Fibroblast of gingiva (primary cell): ENCODE measurements at regions not wholly inside any gene's neighbourhood (a gene's known extent, or its start where the extent isn't known, plus 50 kb on each side); places are given as distances from the start of the nearest gene placed in this dataset.
"Not testable (repeated sequence)": the region's sequence is repeated elsewhere in the genome, so short reads cannot be mapped to it uniquely, and the experiment has no call there.

Experiments
- DNase-seq: peaks from one replicate; pipeline ENCODE4 v3.0.0-alpha.2; 2011; ENCODE audit warnings: low read depth

DNA sequence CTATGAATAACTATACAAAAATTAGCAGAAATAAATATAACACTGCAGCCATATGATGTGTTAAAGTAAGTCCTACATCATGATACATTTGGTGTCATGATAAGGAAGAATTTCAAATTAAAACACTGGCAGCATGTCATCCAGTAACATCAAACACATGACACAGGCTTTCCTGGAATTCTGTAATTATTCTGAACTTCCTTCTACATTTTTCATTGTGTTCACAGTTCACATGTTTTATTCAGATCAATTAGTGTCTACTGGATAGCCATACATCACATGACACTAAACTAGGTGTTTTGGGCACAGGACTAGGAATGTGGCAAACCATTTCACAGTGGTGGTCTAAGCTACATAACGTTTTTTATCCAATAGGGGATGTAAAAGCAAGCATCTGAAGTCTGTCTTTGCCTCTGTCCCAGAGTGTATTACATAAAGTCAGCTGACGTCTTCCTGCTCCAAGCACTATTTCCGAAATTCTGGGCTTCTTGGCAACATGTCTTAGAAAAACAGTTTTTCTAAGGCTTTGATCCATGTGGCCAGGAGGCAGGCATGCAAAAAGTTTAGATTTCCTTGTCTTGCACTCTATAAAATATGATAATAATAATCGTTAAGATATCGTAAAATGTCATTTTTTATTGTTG lies 707.9 kb downstream of the CENPC start:
- no peak for DNase-seq

DNA sequence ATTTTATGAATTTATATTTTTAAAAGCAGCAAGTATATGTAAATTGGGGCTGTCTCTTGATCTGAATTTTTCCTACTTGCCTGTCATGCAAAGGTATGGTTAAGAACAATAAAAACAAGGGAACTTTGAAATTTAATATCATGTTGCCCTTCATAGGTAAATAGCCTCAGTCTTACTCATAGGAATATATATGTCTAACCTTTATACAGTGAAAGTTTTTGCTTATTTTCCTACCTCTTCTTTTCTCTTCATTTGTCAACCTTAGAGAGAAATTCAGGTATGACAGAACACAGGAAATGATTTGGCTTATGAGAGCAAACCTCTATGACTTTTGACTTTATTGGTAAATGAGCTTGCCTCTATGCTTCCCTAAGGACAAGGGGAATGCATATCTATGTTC lies 716.0 kb downstream of the CENPC start:
- DNase-seq, result no peak

DNA sequence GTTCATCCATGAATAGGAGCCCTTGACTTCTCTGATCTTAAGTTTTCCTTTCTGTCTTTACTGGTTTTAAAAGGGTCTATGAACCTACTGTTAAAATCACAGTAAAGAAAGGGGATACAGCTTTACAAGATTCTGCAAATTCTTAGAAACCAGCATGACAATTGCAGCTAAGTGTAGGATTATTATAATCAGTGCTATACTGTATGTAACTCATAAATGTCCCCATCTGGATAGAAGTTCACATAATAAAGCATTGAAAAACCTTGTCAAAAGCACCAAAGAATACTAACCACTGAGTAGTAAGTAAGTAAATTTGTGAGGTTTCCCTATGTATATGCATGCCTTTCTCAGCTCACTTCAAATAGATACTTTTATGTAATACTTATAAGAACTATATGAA lies 724.6 kb downstream of the CENPC start:
- no peak for DNase-seq

DNA sequence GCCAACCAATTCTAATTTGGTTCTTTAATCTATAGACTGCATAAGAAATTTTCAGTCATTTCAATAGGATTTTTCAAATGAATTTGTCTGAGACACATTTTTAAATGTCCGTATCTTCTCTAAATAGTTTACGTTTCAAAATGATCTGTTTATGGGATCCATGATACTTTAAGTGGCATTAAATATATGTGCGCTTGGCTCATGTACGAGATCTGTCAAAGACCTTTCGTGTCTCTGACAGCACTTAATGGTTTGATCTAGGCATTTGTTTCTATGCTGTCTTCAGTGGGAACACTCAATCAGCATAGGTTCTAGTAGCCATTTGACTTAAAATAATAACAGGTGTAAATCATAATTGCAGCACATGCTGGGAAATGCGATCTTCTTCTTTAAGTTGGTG lies 731.0 kb downstream of the CENPC start:
- DNase-seq, result no peak

DNA sequence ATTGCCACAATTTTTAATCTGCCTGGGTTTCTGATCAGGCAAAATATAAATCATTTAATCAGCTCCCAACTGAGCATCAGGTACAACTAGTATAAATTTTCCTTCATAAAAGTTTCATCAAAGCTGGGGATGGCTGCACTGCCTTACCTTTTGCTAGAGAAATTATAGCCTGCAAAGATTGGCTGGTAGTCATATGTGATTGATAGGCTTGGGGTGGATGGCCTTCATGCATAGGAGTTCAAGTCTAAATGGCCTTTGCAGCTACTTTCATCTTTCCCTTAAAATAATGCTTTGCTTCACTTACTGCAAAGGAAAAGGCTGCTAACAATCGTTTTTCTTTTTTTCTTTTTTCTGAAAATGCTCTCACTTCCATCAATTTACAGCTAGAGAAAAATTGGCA lies 739.7 kb downstream of the CENPC start:
- DNase-seq, result no peak

DNA sequence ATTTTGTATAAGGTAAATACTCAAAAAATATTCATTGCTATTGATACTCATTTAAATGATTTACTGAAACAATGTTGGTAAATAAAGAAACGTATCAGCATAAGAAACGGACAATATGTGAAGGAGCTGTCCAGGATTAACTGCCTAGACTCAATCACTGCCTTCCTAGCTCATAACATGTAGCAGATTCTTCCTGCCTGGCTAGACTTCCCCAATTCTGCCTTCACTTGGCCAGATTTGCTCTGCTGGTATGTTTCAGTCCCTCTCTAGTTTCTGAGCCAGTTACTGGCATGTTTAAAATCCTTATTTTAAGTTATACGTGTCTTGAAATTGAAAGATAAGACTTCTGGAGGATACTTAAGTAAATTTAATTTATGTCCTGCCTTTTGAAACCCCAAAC lies 740.3 kb downstream of the CENPC start:
- no peak for DNase-seq

DNA sequence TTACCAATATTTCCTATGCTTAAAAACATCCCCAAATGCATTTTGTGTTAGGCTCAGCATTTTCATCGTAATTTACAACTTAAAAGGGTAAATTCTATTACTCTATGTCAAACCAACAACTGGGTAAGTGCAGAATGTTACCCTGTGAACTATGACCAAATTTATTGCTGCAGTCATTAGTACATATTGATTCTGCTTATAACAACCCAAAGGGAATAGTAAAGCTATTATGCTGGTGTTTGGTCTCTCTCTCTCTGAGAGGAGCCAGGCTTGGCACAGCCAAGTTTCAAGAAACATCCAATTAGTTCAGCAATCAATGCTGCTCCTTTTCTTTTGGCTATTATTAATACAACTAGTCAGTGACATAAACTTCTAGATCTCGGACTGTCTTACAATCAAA lies 747.7 kb downstream of the CENPC start:
- DNase-seq, result no peak

DNA sequence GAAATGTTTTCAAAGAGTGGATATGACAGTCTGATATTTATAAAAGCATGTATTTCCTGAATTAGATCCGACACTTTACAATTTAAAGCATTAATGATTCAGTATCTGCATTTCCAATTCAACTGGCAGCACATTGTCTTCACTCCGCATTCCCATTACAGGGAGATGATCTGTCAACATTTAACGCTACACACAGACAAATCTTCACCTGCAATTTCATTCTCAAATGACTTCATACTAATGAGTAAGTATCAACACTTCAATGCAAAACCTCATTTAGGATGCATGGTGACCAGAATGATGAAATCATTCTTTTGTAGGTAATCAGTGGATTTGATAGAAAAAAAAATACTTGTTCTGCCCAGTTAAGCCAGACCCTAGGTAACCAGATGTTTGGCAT lies 749.6 kb downstream of the CENPC start:
- DNase-seq, result no peak

DNA sequence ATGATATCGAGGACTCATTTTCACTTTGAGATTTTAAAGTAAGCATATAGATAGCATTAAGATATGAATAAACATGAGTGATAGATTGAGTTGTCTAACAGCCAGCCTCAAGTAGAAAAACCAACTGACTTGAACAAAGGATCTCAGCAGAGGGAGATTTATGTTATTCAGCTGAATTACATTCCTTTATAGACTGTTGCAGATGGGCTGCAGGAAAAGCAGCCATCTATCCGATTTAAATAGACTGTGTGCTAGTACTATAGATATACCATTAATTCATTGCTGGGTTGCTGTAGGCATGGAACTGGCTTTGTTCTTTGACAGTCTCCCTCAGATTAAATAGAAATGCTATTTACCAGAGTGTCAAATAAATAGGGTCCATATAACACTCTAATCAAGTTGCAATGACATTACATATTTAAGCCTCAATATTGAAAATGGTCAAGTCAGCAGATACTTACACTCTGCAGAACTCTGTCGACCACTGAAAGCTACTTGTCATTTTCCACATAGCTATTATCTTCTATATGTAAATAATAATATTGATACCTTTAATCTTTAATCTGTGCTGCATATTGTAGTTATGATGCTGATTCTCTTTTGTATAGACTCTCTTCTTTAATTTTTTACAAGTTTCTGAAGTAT lies 750.8 kb downstream of the CENPC start:
- DNase-seq, result no peak

DNA sequence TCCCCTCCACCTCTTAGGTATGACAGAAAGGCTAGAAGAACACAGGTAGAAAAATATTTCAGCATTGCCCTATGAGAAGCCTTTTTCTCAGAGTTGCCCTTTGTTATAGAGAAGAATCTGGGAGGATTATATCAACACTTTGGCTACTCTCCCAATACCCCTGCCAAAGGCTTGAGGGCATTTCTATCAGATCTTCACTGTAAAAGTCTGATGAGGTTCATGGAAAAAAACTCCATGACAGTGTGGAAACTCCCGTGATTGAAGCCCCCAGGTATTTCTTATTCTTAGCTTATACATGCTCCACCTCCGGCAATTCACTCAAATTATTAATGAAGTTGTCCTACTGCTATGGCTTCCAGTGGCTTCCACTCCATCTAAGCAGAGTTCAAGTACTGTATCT lies 753.6 kb downstream of the CENPC start:
- no peak for DNase-seq

DNA sequence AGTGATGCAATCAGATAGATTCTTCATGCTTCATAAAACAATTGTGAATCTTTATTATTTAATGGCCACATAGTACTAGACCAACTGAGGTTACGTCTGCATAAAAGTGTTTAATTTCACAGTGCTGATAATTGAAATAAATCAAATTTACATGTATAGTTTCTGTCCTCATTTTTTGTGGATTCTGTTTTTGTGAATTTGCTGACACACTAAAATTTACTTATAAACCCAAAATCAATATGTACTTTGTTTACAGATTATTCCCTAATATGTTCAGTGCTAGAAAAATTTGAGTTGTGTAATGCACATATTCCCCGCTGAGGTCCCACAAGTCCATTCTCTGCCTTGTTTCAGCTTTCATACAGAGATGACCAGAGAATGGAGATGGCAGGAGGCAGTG lies 759.8 kb downstream of the CENPC start:
- DNase-seq, result no peak

DNA sequence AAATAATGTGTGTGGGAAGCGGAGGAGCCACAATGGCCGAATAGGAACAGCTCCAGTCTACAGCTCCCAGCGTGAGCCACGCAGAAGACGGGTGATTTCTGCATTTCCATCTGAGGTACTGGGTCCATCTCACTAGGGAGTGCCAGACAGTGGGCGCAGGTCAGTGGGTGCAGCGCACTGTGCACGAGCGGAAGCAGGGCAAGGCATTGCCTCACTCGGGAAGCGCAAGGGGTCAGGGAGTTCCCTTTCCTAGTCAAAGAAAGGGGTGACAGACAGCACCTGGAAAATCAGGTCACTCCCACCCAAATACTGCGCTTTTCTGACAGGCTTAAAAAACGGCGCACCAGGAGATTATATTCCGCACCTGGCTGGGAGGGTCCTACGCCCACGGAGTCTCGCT lies 762.6 kb downstream of the CENPC start:
- DNase-seq, result not testable (repeated sequence)

DNA sequence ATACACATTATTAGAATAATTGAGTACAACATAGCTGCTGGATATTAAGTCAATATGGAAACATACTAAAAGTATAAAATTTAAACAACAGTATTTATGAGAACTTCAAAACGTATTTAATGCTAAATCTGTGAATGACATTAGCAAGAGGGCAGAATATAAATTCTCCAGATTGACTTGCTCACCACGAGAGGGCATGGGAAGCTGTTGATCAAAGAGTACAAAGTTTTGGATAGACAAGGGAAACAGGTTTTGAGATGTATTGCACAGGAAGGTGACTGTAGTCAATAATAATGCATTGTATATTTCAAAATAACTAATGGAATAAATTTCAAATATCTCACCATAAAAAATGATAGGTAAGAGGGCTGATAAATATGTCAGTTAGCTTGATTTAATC lies 768.2 kb downstream of the CENPC start:
- no peak for DNase-seq

DNA sequence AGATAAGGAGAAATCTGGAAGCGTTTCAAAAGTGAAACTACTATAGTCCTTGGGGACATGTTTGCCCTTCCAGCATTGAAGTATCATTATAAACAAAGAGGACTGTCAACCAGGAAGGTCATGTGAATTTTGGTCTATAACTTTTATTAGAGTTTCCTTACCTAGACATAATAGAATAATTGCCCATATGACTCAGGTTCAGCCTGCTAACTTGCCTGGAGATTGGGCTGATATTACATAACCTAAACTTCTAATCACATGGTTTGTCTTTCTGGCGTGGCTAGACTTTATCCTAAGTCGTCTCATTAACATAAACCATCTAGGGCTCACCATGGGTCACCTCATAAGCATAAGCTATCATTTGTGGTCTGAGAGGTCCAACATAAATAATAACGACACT lies 775.9 kb downstream of the CENPC start:
- no peak for DNase-seq

DNA sequence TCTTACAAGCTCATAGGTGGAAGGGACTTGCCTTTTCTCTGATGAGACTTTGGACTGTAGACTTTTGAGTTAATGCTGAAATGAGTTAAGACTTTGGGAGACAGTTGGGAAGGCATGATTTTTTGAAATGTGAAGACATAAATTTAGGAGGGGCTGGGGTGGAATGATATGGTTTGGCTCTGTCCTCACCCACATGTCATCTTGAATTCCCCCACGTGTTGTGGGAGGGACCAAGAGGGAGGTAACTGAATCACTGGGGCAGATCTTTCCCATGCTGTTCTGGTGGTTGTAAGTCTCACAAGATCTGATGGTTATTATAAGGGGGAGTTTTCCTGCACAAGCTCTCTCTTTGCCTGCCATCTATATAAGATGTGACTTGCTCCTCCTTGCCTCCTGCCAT lies 777.9 kb downstream of the CENPC start:
- DNase-seq, result no peak

DNA sequence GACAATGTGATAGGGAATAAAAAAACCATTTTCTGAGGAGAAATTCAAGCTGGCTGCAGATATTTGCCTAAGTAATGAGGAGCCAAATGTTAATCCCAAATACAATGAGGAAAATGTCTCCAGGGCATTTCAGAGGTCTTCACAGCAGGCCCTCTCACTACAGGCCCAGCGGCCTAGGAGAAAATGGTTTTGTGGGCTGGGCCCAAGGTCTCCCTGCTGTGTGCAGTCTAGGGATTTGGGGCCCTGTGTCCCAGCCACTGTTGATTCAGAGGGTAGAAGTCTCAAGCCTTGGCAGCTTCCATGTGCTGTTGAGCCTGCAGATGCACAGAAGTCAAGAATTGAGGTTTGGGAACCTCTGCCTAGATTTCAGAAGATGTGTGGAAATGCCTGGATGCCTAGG lies 778.7 kb downstream of the CENPC start:
- no peak for DNase-seq

DNA sequence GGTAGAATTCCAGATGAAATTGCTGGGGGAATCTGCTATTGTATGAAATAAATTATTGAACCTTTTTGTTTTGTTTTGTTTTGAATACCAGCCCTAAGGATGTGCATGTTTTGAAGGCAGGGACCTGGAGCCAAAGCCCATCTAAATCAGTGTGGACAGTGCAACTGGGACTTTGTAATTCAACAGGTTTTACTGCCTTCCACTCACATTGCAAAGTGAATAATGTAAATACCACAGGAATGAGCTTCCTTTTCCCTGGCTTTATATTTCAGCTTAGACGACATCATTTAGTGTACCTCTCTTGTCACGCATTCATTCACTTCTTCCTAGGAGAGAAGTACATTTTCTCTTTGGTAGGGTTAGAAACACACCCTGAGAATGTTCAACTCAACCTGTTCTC lies 795.0 kb downstream of the CENPC start:
- DNase-seq, result no peak

DNA sequence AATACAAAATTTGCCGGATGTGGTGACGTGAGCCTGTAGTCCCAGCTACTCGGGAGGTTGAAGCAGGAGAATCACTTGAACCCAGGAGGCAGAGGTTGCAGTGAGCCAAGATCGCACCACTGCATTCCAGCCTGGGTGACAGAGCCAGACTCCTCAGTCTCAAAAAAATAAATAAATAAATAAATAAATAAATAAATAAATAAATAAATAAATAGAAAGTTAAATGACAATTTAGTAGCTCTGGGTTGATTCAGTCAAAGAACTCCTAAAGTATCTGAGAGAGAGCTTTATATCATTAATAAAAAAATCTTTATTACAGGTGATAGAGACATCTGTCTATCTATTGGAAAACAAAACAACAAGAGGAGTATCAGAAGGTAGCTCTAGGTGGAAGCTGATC lies 798.4 kb downstream of the CENPC start:
- not testable (repeated sequence) for DNase-seq

DNA sequence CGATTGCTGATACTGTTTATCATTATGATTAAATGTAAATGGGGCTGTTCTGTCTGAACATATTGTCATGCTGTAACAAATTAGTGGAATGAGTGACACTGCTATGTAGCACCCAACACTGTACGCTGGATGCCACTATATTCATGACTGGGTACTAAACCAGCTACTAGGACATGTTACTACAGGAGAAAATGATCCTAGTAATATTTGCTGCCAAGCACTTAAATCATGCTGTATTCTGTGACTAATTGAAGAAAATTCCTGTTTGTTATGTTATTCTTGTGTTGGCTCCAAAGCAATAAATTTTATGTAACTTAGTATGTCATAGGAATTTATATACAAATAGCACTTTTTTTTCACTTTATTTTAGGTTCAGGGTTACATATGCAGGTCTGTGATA lies 804.2 kb downstream of the CENPC start:
- DNase-seq, result peak; percentile 3

DNA sequence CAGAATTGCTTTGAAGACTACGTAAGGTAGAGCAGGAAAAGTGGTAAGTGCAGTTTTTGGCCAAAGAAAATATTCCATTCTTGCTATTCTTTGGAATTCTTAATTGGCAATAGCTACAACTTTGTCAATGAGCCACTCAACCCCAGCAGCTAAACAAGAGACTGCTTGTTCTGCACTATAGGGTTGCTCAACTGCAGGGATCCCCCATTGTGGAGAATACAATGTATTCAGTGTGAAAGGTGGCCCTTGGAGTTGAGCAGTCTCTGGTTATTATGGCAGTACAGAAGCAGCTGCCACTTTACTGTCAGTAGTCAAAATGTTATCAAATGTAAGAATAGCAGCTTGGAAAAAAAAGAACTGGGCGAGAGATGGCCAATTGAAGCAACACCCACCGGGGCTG lies 808.7 kb downstream of the CENPC start:
- no peak for DNase-seq

DNA sequence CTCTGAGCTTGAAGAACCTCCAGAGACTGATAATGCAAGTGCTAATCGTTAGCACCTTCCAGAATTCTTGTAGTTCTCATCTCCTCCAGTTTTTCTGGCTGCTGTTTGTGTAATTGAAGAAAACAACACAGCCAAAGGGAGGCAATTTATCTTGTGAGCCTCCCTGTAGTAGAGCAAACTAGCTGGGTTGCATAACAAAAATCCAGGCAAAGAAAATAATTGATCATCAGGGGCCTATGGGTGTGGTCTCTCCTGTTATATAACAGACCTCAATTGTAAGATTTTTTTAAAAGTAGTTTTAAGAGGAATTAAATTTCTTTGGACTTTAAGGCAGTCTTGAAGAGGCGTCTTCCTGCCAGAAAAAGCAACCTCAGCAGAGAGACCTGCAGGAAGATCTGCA lies 817.0 kb downstream of the CENPC start:
- no peak for DNase-seq

DNA sequence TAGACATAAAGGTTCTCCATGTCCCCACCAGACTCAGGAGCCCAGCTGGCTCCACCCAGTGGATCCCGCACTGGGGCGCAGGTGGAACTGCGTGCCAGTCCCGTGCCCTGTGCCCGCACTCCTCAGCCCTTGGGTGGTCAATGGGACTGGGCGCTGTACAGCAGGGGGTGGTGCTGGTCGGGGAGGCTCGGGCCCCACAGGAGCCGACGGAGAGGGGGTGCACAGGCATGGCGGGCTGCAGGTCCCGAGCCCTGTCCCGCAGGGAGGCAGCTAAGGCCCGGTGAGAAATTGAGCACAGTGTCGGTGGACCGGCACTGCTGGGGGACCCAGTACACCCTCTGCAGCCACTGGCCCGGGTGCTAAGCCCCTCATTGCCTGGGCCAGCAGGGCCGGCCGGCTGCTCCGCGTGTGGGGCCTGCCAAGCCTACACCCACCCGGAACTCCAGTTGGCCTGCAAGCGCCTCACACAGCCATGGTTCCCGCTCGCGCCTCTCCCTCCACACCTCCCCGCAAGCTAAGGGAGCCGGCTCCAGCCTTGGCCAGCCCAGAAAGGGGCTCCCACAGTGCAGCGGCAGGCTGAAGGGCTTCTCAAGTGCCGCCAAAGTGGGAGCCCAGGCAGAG lies 832.9 kb downstream of the CENPC start:
- DNase-seq, result not testable (repeated sequence)

DNA sequence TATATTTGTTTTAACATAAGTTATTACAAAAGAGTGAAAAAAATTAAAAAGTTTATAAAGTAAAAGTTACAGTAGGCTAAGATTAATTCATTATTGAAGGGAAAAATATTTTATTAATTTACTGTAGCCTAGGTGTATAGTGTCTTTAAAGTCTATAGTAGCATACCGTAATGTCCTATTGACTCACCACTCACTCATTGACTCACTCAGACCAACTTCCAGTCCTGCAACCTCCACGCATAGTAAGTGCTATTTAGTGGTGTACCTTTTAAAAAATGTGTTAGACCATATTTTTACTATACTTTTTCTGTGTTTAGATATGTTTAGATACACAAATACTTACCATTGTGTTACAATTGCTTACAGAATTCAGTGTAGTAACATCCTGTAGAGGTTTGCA lies 841.1 kb downstream of the CENPC start:
- DNase-seq, result no peak

DNA sequence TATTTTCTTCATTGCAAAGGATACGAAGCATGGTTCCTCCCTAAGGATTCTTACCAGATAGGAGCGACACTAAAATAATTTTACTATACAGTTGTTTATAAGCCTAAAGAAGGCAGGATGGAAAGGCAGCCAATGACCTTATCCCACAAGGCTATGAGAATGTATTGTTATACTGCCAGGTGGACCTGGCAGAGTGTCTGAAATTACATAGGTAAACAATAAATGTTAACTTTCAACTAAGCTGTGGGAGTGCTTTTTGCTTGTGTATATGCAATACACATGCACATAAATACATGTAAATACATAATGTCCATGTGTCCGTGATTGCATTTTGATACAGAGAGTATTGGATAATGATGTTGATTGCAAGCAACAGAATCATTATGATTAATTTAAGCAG lies 850.6 kb downstream of the CENPC start:
- DNase-seq, result no peak
